ENCODE measurements at regions not wholly inside any gene's neighbourhood (a gene's known extent, or its start where the extent isn't known, plus 50 kb on each side); places are given as distances from the start of the nearest gene placed in this dataset.

- H3K4me3 ChIP-seq (ENCODE audit: low read depth, low read length), result no peak overlapping the region
- no peak for DNase-seq (ENCODE audit: low read depth)
- no peak for TF ChIP-seq CTCF (IDR thresholded peaks at IDR 0.05; ENCODE audit: control insufficient read depth, extremely low read depth, insufficient read depth)
Measured at GRCh38 chr2:180231015-180231414, 223.9 kb upstream of the CWC22 start.

GRCh38 chr2:180227461-180227860 lies 220.4 kb upstream of the CWC22 start:
- DNase-seq (ENCODE audit: low read depth), result no peak
- H3K4me3 ChIP-seq (ENCODE audit: low read depth, low read length), result no peak overlapping the region
- TF ChIP-seq CTCF (IDR thresholded peaks at IDR 0.05; ENCODE audit: control insufficient read depth, extremely low read depth, insufficient read depth), result no peak

- no peak for DNase-seq (ENCODE audit: low read depth)
- TF ChIP-seq CTCF (IDR thresholded peaks at IDR 0.05; ENCODE audit: control insufficient read depth, extremely low read depth, insufficient read depth), result no peak
- H3K4me3 ChIP-seq (ENCODE audit: low read depth, low read length), result no peak overlapping the region
Measured at GRCh38 chr2:180225118-180225517, 218.0 kb upstream of the CWC22 start.

GRCh38 chr2:180222644-180223043 lies 215.5 kb upstream of the CWC22 start:
- TF ChIP-seq CTCF (IDR thresholded peaks at IDR 0.05; ENCODE audit: control insufficient read depth, extremely low read depth, insufficient read depth), result no peak
- no peak for DNase-seq (ENCODE audit: low read depth)
- H3K4me3 ChIP-seq (ENCODE audit: low read depth, low read length), result no peak overlapping the region

- no peak for DNase-seq (ENCODE audit: low read depth)
- H3K4me3 ChIP-seq (ENCODE audit: low read depth, low read length), result no peak overlapping the region
- TF ChIP-seq CTCF (IDR thresholded peaks at IDR 0.05; ENCODE audit: control insufficient read depth, extremely low read depth, insufficient read depth), result no peak
Measured at GRCh38 chr2:180219491-180219890, 212.4 kb upstream of the CWC22 start.

- TF ChIP-seq CTCF (IDR thresholded peaks at IDR 0.05; ENCODE audit: control insufficient read depth, extremely low read depth, insufficient read depth), result no peak
- H3K4me3 ChIP-seq (ENCODE audit: low read depth, low read length), result no peak overlapping the region
- no peak for DNase-seq (ENCODE audit: low read depth)
Measured at GRCh38 chr2:180208841-180209240, 201.7 kb upstream of the CWC22 start.

GRCh38 chr2:180205621-180206235 lies 198.6 kb upstream of the CWC22 start:
- H3K4me3 ChIP-seq (ENCODE audit: low read depth, low read length), result no peak overlapping the region
- no peak for TF ChIP-seq CTCF (IDR thresholded peaks at IDR 0.05; ENCODE audit: control insufficient read depth, extremely low read depth, insufficient read depth)
- DNase-seq (ENCODE audit: low read depth), result no peak
